ENCODE measurements at regions not wholly inside any gene's neighbourhood (a gene's known extent, or its start where the extent isn't known, plus 50 kb on each side); places are given as distances from the start of the nearest gene placed in this dataset.
"Not testable (repeated sequence)": the region's sequence is repeated elsewhere in the genome, so short reads cannot be mapped to it uniquely, and the experiment has no call there.

DNA sequence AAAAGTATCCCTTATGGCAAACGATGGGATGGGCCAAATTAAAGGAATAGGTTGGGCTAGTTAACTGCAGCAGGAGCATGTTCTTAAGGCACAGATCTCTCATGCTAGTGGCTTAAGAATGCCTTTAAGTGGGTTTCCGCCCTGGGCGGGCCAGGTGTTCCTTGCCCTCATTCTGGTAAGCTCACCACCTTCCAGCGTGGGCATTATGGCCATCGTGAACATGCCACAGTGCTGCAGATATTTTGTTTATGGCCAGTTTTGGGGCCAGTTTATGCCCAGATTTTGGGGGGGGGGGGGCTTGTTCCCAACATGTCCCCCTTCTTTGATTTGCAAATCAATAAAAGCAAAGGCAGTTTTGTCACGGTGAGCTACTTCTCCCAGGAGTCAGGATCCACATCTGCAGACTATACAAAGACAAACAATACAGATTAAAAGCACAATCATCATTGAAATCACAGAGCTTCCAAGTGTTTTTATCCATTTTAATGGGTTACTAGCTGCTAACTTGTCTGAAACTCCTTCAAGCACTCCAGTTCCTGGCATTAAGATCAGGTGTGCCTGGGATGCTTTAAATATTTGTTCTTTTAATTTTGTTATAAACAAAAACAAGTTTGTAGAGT lies 563.3 kb upstream of the MBL2 start:
- H3K9me3 ChIP-seq (ENCODE audit: low read length); H3K4me1 Mint-ChIP-seq; CTCF ChIA-PET; H3K36me3 Mint-ChIP-seq; H3K36me3 ChIP-seq (ENCODE audit: insufficient read depth, low read length); H3K27me3 ChIP-seq (ENCODE audit: insufficient read depth, low read length, poor library complexity, severe bottlenecking); H3K27ac Mint-ChIP-seq; DNase-seq; H3K27me3 Mint-ChIP-seq; POLR2A ChIA-PET; H3K4me1 ChIP-seq (ENCODE audit: insufficient read depth, low read length); H3K4me3 ChIP-seq (ENCODE audit: low read length); H3K4me3 Mint-ChIP-seq; H3K27ac ChIP-seq (ENCODE audit: low read depth, low read length): not testable (repeated sequence)
- H3K9me3 Mint-ChIP-seq = peaks cover 18 to 50% (median 23%) of the 10 kb centered on the region in 5 donors

DNA sequence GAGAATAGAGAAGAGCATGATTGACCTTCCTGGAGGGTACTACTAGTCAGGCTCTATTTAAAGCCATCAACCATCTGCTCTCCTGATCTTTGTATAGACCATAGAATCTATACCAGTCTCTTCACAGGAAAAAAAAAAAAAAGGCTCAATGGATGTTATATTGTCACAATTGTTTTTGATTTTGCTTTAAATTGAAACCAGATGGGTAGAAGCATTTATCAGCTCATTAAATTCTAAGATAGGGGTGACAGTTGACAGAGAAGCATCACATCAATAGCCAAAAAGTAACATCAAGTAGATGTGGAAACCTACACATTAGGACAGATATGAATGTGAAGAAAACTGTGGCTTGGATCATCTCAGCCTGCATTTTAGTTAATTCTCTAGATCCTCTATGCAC lies 558.9 kb upstream of the MBL2 start:
- Histone ChIP-seq H3K4me1 (ENCODE audit: insufficient read depth, low read length) (no peaks in the 10 kb centered on the region), H3K27ac (ENCODE audit: low read depth, low read length) (no peak overlapping the region), H3K9me3 (ENCODE audit: low read length) (no peaks in the 10 kb centered on the region), H3K4me3 (ENCODE audit: low read length) (no peak overlapping the region), H3K36me3 (ENCODE audit: insufficient read depth, low read length) (no peaks in the 10 kb centered on the region), H3K27me3 (ENCODE audit: insufficient read depth, low read length, poor library complexity, severe bottlenecking) (no peaks in the 10 kb centered on the region)
- CTCF ChIA-PET = no interaction called here
- no peak for DNase-seq
- Mint-ChIP-seq H3K9me3 (peaks cover 17 to 33% (median 24%) of the 10 kb centered on the region in 5 donors), H3K27me3 (no peaks in the 10 kb centered on the region), H3K4me1 (no peaks in the 10 kb centered on the region), H3K4me3 (no peak overlapping the region), H3K27ac (no peak overlapping the region), H3K36me3 (no peaks in the 10 kb centered on the region)
- POLR2A ChIA-PET = no interaction called here

DNA sequence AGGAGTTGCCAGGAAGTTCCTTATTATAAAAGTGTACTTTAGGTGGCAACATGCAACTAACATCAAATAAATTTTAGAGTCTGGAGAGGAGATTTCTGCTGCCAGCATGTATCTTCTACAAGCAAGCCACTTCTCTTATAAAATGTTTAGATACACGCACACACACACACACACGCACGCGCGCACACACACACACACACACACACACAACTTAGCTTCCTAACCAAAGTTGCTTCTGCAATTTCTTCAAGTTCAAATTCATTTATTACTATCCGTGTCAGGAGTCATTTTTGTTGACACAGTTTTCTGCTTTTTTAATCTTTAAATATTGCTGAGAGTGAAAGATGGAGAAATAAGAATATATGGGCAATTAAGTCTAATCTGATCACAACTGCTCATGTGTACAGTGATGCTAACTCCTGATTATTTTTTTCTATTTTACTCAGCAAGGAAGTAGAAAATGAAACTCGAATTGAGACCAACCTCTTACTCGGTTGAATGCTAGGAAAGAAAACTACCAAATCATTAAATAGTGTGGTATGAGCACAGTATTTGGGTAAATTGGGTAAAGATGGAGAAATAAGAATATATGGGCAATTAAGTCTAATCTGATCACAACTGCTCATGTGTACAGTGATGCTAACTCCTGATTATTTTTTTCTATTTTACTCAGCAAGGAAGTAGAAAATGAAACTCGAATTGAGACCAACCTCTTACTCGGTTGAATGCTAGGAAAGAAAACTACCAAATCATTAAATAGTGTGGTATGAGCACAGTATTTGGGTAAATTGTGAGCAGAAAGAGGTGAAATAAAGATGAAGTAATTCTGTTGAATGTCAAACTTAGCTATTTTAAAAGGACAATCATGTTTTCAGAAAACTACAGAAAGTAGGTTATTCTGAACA lies 554.1 kb upstream of the MBL2 start:
- H3K4me3 Mint-ChIP-seq; H3K27ac ChIP-seq (ENCODE audit: low read depth, low read length); DNase-seq; CTCF ChIA-PET; H3K9me3 ChIP-seq (ENCODE audit: low read length); POLR2A ChIA-PET; H3K4me3 ChIP-seq (ENCODE audit: low read length); H3K27me3 ChIP-seq (ENCODE audit: insufficient read depth, low read length, poor library complexity, severe bottlenecking); H3K4me1 ChIP-seq (ENCODE audit: insufficient read depth, low read length); H3K36me3 Mint-ChIP-seq; H3K36me3 ChIP-seq (ENCODE audit: insufficient read depth, low read length); H3K27me3 Mint-ChIP-seq; H3K4me1 Mint-ChIP-seq; H3K27ac Mint-ChIP-seq: not testable (repeated sequence)
- peaks cover 7 to 38% (median 15%) of the 10 kb centered on the region in 5 donors for H3K9me3 Mint-ChIP-seq

DNA sequence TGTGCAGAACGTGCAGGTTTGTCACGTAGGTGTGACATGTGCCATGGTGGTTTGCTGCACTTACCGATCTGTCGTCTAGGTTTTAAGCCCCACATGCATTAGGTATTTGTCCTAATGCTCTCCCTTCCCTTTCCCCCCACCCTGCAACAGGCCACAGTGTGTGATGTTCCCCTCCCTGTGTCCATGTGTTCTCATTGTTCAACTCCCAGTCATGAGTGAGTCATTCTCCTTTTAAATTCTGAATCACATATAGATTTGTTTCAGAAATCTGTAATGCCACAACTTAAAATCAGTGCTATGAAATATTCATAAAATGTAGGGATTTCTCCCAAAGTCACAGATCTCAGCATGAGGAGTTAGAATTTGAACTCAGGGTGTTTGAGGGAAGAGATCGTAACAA lies 552.5 kb upstream of the MBL2 start:
- Histone ChIP-seq H3K27me3 (ENCODE audit: insufficient read depth, low read length, poor library complexity, severe bottlenecking) (no peaks in the 10 kb centered on the region), H3K4me1 (ENCODE audit: insufficient read depth, low read length) (no peaks in the 10 kb centered on the region), H3K4me3 (ENCODE audit: low read length) (no peak overlapping the region), H3K9me3 (ENCODE audit: low read length) (no peaks in the 10 kb centered on the region), H3K27ac (ENCODE audit: low read depth, low read length) (no peak overlapping the region), H3K36me3 (ENCODE audit: insufficient read depth, low read length) (no peaks in the 10 kb centered on the region)
- Mint-ChIP-seq H3K9me3 (peaks cover 3 to 40% (median 11%) of the 10 kb centered on the region in 5 donors), H3K27me3 (no peaks in the 10 kb centered on the region), H3K4me3 (no peak overlapping the region), H3K36me3 (no peaks in the 10 kb centered on the region), H3K4me1 (no peaks in the 10 kb centered on the region), H3K27ac (no peak overlapping the region)
- no peak for DNase-seq
- POLR2A ChIA-PET = no interaction called here
- CTCF ChIA-PET = no interaction called here

DNA sequence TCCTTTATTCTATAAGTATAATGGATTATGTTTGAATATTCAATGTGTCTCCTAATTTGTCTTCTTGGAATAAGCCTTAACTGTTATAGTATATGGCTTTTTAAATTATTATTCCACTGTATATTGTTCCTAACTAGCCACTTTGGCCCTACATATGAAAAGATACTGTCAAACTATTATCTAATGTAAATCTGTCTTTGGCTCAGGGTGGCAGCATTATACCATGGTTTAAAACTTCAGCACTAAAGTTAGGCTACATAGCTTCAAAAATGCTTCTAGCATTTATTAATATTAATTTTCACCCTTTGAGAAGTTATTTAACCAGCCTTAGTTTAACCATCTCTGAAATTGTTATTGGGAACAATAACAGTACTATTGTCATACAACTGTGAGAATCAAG lies 543.1 kb upstream of the MBL2 start:
- no peaks in the 10 kb centered on the region for H3K9me3 ChIP-seq (ENCODE audit: low read length)
- no peaks in the 10 kb centered on the region for H3K4me1 Mint-ChIP-seq
- H3K27ac ChIP-seq (ENCODE audit: low read depth, low read length) = no peak overlapping the region
- DNase-seq = no peak
- H3K4me3 ChIP-seq (ENCODE audit: low read length) = no peak overlapping the region
- no peaks in the 10 kb centered on the region for H3K36me3 Mint-ChIP-seq
- H3K27ac Mint-ChIP-seq = no peak overlapping the region
- no peak overlapping the region for H3K4me3 Mint-ChIP-seq
- H3K9me3 Mint-ChIP-seq = peaks cover 0 to 44% (median 10%) of the 10 kb centered on the region in 5 donors
- no peaks in the 10 kb centered on the region for H3K36me3 ChIP-seq (ENCODE audit: insufficient read depth, low read length)
- H3K27me3 ChIP-seq (ENCODE audit: insufficient read depth, low read length, poor library complexity, severe bottlenecking) = no peaks in the 10 kb centered on the region
- no peaks in the 10 kb centered on the region for H3K4me1 ChIP-seq (ENCODE audit: insufficient read depth, low read length)
- ChIA-PET CTCF (no interaction called here), POLR2A (no interaction called here)
- no peaks in the 10 kb centered on the region for H3K27me3 Mint-ChIP-seq

DNA sequence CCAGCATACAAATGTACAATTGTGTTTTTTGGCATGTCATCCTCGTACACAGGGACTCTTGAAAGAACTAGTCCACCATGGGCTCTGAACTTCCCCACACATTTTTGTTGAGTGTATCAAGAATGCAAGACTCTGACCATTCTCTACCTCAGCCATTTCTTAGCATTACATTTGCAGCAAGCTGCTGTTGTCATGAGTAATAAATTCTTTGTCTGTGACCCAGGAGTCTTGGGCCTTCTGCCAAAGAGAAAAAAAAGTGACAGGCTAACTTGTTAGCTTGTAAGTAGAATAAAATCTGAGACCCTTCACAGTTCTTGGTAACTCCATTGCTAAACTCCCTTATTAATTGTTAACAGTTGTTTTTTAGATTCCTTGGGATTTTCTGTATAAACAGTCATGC lies 542.3 kb upstream of the MBL2 start:
- ChIA-PET POLR2A (no interaction called here), CTCF (no interaction called here)
- no peaks in the 10 kb centered on the region for H3K4me1 Mint-ChIP-seq
- Histone ChIP-seq H3K4me1 (ENCODE audit: insufficient read depth, low read length) (no peaks in the 10 kb centered on the region), H3K27me3 (ENCODE audit: insufficient read depth, low read length, poor library complexity, severe bottlenecking) (no peaks in the 10 kb centered on the region), H3K4me3 (ENCODE audit: low read length) (no peak overlapping the region), H3K9me3 (ENCODE audit: low read length) (no peaks in the 10 kb centered on the region), H3K36me3 (ENCODE audit: insufficient read depth, low read length) (no peaks in the 10 kb centered on the region), H3K27ac (ENCODE audit: low read depth, low read length) (no peak overlapping the region)
- no peak overlapping the region for H3K27ac Mint-ChIP-seq
- no peaks in the 10 kb centered on the region for H3K27me3 Mint-ChIP-seq
- no peaks in the 10 kb centered on the region for H3K36me3 Mint-ChIP-seq
- peaks cover 0 to 40% (median 8%) of the 10 kb centered on the region in 5 donors for H3K9me3 Mint-ChIP-seq
- DNase-seq = no peak
- no peak overlapping the region for H3K4me3 Mint-ChIP-seq

DNA sequence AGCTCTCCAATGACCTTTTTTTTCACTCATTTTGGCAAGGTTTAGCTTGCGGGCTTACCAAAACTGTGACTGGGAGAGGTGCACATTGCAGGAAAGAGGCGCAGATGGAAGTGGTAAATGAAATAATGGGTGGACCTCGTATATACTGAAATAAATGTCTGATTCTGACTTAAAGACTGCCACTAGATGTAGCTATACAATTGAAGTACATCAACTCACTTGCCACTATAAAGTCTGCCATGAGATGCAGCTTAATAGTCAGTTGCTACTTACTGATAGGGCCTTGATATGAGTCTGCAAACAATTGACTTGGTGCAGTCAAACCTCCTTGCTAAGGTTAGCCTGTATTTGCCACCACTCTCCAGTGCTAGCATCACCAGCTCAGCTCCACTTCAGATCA lies 525.9 kb upstream of the MBL2 start:
- CTCF ChIA-PET = no interaction called here

DNA sequence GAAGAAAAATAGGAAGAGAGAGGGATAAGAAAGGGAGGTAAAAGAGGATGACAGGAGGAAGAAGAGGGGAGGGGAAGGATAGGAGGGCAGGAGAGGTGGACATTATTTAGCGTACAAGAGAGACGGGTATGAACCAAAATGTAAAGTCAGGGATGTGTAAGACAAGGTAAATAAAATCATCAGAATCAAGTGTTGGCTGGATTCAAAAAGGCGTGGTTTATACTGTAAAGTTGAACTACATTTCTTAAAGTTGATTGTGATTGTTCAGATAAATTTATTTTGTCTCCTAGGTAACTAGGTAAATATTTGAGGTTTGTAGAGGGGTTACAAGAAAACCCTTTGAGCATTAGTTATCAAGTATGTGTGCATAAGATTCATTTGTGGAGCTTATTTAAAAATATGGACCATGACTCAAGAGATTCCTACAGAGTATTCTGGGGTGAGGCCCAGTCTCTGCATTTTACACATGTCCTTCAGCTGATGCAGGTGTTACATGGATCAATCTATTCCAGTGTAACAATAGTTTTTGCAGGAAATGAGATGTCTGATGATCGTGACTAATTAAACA lies 512.1 kb upstream of the MBL2 start:
- H3K4me1 Mint-ChIP-seq = no peaks in the 10 kb centered on the region
- H3K9me3 ChIP-seq (ENCODE audit: low read length) = peaks cover 8% of the 10 kb centered on the region
- H3K4me1 ChIP-seq (ENCODE audit: insufficient read depth, low read length) = no peaks in the 10 kb centered on the region
- no peak overlapping the region for H3K4me3 Mint-ChIP-seq
- H3K36me3 Mint-ChIP-seq = no peaks in the 10 kb centered on the region
- no peak overlapping the region for H3K4me3 ChIP-seq (ENCODE audit: low read length)
- no peaks in the 10 kb centered on the region for H3K27me3 ChIP-seq (ENCODE audit: insufficient read depth, low read length, poor library complexity, severe bottlenecking)
- ChIA-PET POLR2A (no interaction called here), CTCF (no interaction called here)
- no peak overlapping the region for H3K27ac ChIP-seq (ENCODE audit: low read depth, low read length)
- DNase-seq = no peak
- peaks cover 8 to 33% (median 11%) of the 10 kb centered on the region in 5 donors for H3K9me3 Mint-ChIP-seq
- no peak overlapping the region for H3K27ac Mint-ChIP-seq
- H3K27me3 Mint-ChIP-seq = no peaks in the 10 kb centered on the region
- H3K36me3 ChIP-seq (ENCODE audit: insufficient read depth, low read length) = no peaks in the 10 kb centered on the region

More for the DNA sequence above, 525.9 kb upstream of the MBL2 start:
- Histone ChIP-seq H3K4me1 (ENCODE audit: insufficient read depth, low read length) (no peaks in the 10 kb centered on the region), H3K27me3 (ENCODE audit: insufficient read depth, low read length, poor library complexity, severe bottlenecking) (no peaks in the 10 kb centered on the region), H3K36me3 (ENCODE audit: insufficient read depth, low read length) (no peaks in the 10 kb centered on the region), H3K4me3 (ENCODE audit: low read length) (no peak overlapping the region), H3K9me3 (ENCODE audit: low read length) (no peaks in the 10 kb centered on the region), H3K27ac (ENCODE audit: low read depth, low read length) (no peak overlapping the region)
- Mint-ChIP-seq H3K27me3 (no peaks in the 10 kb centered on the region), H3K36me3 (peaks cover 0 to 2% (median 0%) of the 10 kb centered on the region in 3 donors), H3K4me3 (no peak overlapping the region), H3K9me3 (peaks cover 4 to 40% (median 13%) of the 10 kb centered on the region in 5 donors), H3K4me1 (no peaks in the 10 kb centered on the region), H3K27ac (no peak overlapping the region)
- no peak for DNase-seq
- POLR2A ChIA-PET = no interaction called here

Data from CD8-positive, alpha-beta memory T cell (primary cell).